Astrocyte (in vitro differentiated cells and primary cell): ENCODE measurements at regions not wholly inside any gene's neighbourhood (a gene's known extent, or its start where the extent isn't known, plus 50 kb on each side); places are given as distances from the start of the nearest gene placed in this dataset.

Experiments
- DNase-seq: peaks from one replicate; pipeline ENCODE4 v3.0.0-alpha.2; 2010; ENCODE audit warnings: low read depth
- FAIRE-seq: peaks from 2 replicates; lab custom pipeline; 2011; peaks lifted over from hg19 to GRCh38; lab: Jason Lieb, UNC
- H2AFZ ChIP-seq: 2 replicates; pipeline ENCODE4 v1.6.0; 2012; ENCODE audit warnings: low read depth, low read length, inconsistent platforms
- H3K27ac ChIP-seq: 2 replicates; pipeline ENCODE4 v1.5.1; 2011; ENCODE audit warnings: low read depth, low read length, inconsistent platforms
- H3K27me3 ChIP-seq: 2 replicates; pipeline ENCODE4 v1.6.0; 2011; ENCODE audit warnings: low read length, inconsistent platforms; ENCODE audit not compliant: insufficient read depth
- H3K36me3 ChIP-seq: 2 replicates; pipeline ENCODE4 v1.5.1; 2011; ENCODE audit warnings: low read length, inconsistent platforms; ENCODE audit not compliant: insufficient read depth
- H3K4me1 ChIP-seq: 2 replicates; pipeline ENCODE4 v1.5.1; 2011; ENCODE audit warnings: low read length, inconsistent platforms; ENCODE audit not compliant: insufficient read depth
- H3K4me2 ChIP-seq: 2 replicates; pipeline ENCODE4 v1.6.0; 2012; ENCODE audit warnings: low read length, inconsistent platforms
- H3K4me3 ChIP-seq: 2 replicates; pipeline ENCODE4 v1.5.1; 2011; ENCODE audit warnings: low read depth, mild to moderate bottlenecking, low read length, inconsistent platforms; ENCODE audit not compliant: insufficient read depth
- H3K79me2 ChIP-seq: 2 replicates; pipeline ENCODE4 v1.6.0; 2012; ENCODE audit warnings: mild to moderate bottlenecking, low read length, inconsistent platforms; ENCODE audit not compliant: insufficient read depth
- H3K9ac ChIP-seq: 2 replicates; pipeline ENCODE4 v1.6.0; 2012; ENCODE audit warnings: mild to moderate bottlenecking, low read length, inconsistent platforms
- H3K9me3 ChIP-seq: 2 replicates; pipeline ENCODE4 v1.5.1; 2012; ENCODE audit warnings: low read depth, mild to moderate bottlenecking, low read length, inconsistent platforms; ENCODE audit not compliant: insufficient read depth
- H4K20me1 ChIP-seq: 2 replicates; pipeline ENCODE4 v1.6.0; 2012; ENCODE audit warnings: low read length, inconsistent platforms; ENCODE audit not compliant: insufficient read depth
- H3K27ac Mint-ChIP-seq: one replicate; pipeline ENCODE4 v1.8.0; 2021; ENCODE audit warnings: mild to moderate bottlenecking, mixed read lengths; ENCODE audit not compliant: unreplicated experiment
- H3K27me3 Mint-ChIP-seq: one replicate; pipeline ENCODE4 v1.8.0; 2021; ENCODE audit warnings: low read depth, mixed read lengths; ENCODE audit not compliant: unreplicated experiment
- H3K36me3 Mint-ChIP-seq: one replicate; pipeline ENCODE4 v1.8.0; 2021; ENCODE audit warnings: low read depth, mixed read lengths; ENCODE audit not compliant: unreplicated experiment
- H3K4me1 Mint-ChIP-seq: one replicate; pipeline ENCODE4 v1.8.0; 2021; ENCODE audit warnings: low read depth, mixed read lengths; ENCODE audit not compliant: unreplicated experiment
- H3K4me3 Mint-ChIP-seq: one replicate; pipeline ENCODE4 v1.8.0; 2021; ENCODE audit warnings: mild to moderate bottlenecking, moderate library complexity, mixed read lengths; ENCODE audit not compliant: unreplicated experiment
- H3K9me3 Mint-ChIP-seq: one replicate; pipeline ENCODE4 v1.8.0; 2021; ENCODE audit warnings: mild to moderate bottlenecking, mixed read lengths; ENCODE audit not compliant: unreplicated experiment
- CTCF ChIP-seq: IDR thresholded peaks from 2 replicates; pipeline ENCODE4 v1.5.1; 2011; ENCODE audit warnings: low read depth, mild to moderate bottlenecking, inconsistent platforms, low read length, moderate library complexity; ENCODE audit not compliant: insufficient read depth
- EZH2 ChIP-seq: IDR thresholded peaks from 2 replicates; pipeline ENCODE4 v1.6.1; 2012; ENCODE audit warnings: mild to moderate bottlenecking, low read length, inconsistent platforms; ENCODE audit not compliant: insufficient read depth

DNA sequence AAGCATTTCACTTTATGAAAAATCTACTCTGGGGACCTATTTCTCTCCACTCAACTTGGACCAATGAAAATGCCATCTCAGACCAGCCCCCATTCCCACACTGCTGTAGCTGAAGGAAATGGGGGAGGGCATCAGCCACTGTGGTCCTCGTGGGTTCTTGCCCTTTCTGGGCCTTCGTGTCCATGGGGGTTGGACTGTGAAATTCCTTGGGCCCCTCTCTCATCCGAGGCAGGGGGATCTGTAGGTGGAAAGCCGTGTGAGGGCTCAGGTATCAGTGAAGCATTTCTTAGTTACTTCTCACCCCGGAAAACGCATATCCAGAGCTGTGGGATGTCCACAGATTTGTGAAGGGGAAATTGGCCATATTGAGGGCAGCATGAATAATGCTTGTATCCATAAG is 147.9 kb downstream of the CDC5L start:
- H3K36me3 Mint-ChIP-seq, result no peaks in the 10 kb centered on the region
- H3K4me1 Mint-ChIP-seq, result peaks cover 2% of the 10 kb centered on the region
- FAIRE-seq (no peak), DNase-seq (no peak)
- Histone ChIP-seq H3K9ac (no peak overlapping the region), H3K79me2 (no peaks in the 10 kb centered on the region), H3K4me1 (no peaks in the 10 kb centered on the region), H3K27ac (no peak overlapping the region), H3K4me3 (no peak overlapping the region), H4K20me1 (no peaks in the 10 kb centered on the region), H3K4me2 (no peak overlapping the region), H2AFZ (no peak overlapping the region), H3K27me3 (peaks cover 5% of the 10 kb centered on the region), H3K36me3 (no peaks in the 10 kb centered on the region), H3K9me3 (no peaks in the 10 kb centered on the region)
- no peak overlapping the region for H3K27ac Mint-ChIP-seq
- H3K4me3 Mint-ChIP-seq, result no peak overlapping the region
- H3K9me3 Mint-ChIP-seq, result peaks cover 1% of the 10 kb centered on the region
- H3K27me3 Mint-ChIP-seq, result peaks cover 10% of the 10 kb centered on the region
- TF ChIP-seq EZH2, result no peak
- TF ChIP-seq CTCF, result no peak

GRCh38 chr6:44535967-44536366 is 148.5 kb downstream of the CDC5L start:
- H4K20me1 ChIP-seq, result no peaks in the 10 kb centered on the region
- Mint-ChIP-seq H3K4me1 (peaks cover 7% of the 10 kb centered on the region), H3K27ac (no peak overlapping the region), H3K9me3 (peaks cover 1% of the 10 kb centered on the region), H3K36me3 (no peaks in the 10 kb centered on the region), H3K27me3 (peaks cover 7% of the 10 kb centered on the region), H3K4me3 (no peak overlapping the region)
- H3K4me3 ChIP-seq, result no peak overlapping the region
- H3K27me3 ChIP-seq, result peaks cover 5% of the 10 kb centered on the region
- no peak overlapping the region for H3K9ac ChIP-seq
- H3K9me3 ChIP-seq, result no peaks in the 10 kb centered on the region
- H3K36me3 ChIP-seq, result no peaks in the 10 kb centered on the region
- no peak overlapping the region for H3K4me2 ChIP-seq
- H3K27ac ChIP-seq, result no peak overlapping the region
- FAIRE-seq (no peak), DNase-seq (no peak)
- no peak for TF ChIP-seq CTCF
- no peaks in the 10 kb centered on the region for H3K79me2 ChIP-seq
- no peaks in the 10 kb centered on the region for H3K4me1 ChIP-seq
- no peak overlapping the region for H2AFZ ChIP-seq

GRCh38 chr6:44537306-44538049 is 150.0 kb downstream of the CDC5L start:
- FAIRE-seq (no peak), DNase-seq (no peak)

More at GRCh38 chr6:44537306-44538049, 150.0 kb downstream of the CDC5L start:
- H3K27me3 ChIP-seq, result no peaks in the 10 kb centered on the region
- H3K9ac ChIP-seq, result no peak overlapping the region
- H3K79me2 ChIP-seq, result no peaks in the 10 kb centered on the region
- no peaks in the 10 kb centered on the region for H3K27me3 Mint-ChIP-seq
- peaks cover 12% of the 10 kb centered on the region for H3K4me1 Mint-ChIP-seq
- no peaks in the 10 kb centered on the region for H3K36me3 ChIP-seq
- H3K4me1 ChIP-seq, result peaks cover 2% of the 10 kb centered on the region
- H3K27ac Mint-ChIP-seq, result no peak overlapping the region
- H3K4me3 Mint-ChIP-seq, result no peak overlapping the region
- H3K27ac ChIP-seq, result no peak overlapping the region
- H3K4me3 ChIP-seq, result no peak overlapping the region
- H3K9me3 ChIP-seq, result no peaks in the 10 kb centered on the region
- H4K20me1 ChIP-seq, result no peaks in the 10 kb centered on the region
- H3K4me2 ChIP-seq, result no peak overlapping the region
- TF ChIP-seq EZH2, result no peak
- peaks cover 1% of the 10 kb centered on the region for H3K9me3 Mint-ChIP-seq
- H2AFZ ChIP-seq, result no peak overlapping the region
- no peaks in the 10 kb centered on the region for H3K36me3 Mint-ChIP-seq
